ENCODE measurements at regions not wholly inside any gene's neighbourhood (a gene's known extent, or its start where the extent isn't known, plus 50 kb on each side); places are given as distances from the start of the nearest gene placed in this dataset.

DNA sequence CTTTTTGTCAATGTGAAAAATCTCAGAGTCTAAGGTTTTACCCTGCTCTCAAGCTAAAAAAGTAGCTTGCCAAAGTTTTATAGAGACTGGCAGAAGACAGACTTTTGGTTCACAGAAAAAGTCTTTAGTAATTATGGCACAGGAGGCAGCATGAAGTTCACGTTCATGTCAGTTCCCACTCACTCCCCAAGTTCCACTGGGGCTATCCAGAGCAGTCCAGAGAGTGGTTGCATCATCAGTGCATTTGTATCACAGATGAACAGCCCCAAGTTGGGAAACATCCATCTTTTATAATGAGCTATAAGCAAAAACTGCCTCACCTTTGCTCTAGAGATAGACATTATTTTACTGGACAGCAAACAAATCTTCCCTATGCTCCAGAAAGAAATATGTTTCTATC is 454.1 kb upstream of the AGTR1 start:
- FAIRE-seq = no peak
- POLR2A ChIA-PET = no interaction called here
- TF ChIP-seq JUN (IDR thresholded peaks at IDR 0.05) = no peak
- no peak for TF ChIP-seq TFCP2L1 (CRISPR knock-in tag; IDR thresholded peaks at IDR 0.05)
- TF ChIP-seq HDAC2 (IDR thresholded peaks at IDR 0.05) = no peak
- TF ChIP-seq, protein P1, sequence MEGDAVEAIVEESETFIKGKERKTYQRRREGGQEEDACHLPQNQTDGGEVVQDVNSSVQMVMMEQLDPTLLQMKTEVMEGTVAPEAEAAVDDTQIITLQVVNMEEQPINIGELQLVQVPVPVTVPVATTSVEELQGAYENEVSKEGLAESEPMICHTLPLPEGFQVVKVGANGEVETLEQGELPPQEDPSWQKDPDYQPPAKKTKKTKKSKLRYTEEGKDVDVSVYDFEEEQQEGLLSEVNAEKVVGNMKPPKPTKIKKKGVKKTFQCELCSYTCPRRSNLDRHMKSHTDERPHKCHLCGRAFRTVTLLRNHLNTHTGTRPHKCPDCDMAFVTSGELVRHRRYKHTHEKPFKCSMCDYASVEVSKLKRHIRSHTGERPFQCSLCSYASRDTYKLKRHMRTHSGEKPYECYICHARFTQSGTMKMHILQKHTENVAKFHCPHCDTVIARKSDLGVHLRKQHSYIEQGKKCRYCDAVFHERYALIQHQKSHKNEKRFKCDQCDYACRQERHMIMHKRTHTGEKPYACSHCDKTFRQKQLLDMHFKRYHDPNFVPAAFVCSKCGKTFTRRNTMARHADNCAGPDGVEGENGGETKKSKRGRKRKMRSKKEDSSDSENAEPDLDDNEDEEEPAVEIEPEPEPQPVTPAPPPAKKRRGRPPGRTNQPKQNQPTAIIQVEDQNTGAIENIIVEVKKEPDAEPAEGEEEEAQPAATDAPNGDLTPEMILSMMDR (IDR thresholded peaks at IDR 0.05) = no peak
- no peak for TF ChIP-seq FOSB (CRISPR knock-in tag; IDR thresholded peaks at IDR 0.05)
- TF ChIP-seq, protein P2, sequence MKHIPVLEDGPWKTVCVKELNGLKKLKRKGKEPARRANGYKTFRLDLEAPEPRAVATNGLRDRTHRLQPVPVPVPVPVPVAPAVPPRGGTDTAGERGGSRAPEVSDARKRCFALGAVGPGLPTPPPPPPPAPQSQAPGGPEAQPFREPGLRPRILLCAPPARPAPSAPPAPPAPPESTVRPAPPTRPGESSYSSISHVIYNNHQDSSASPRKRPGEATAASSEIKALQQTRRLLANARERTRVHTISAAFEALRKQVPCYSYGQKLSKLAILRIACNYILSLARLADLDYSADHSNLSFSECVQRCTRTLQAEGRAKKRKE (CRISPR knock-in tag; IDR thresholded peaks at IDR 0.05; ENCODE audit: low read depth) = no peak
- no peak for TF ChIP-seq HOXA7 (CRISPR knock-in tag; IDR thresholded peaks at IDR 0.05)
- no peak for TF ChIP-seq ESRRA (IDR thresholded peaks at IDR 0.05; ENCODE audit: borderline replicate concordance, low read length)
- no peak for TF ChIP-seq MYC (IDR thresholded peaks at IDR 0.05; ENCODE audit: borderline replicate concordance, low read length)
- TF ChIP-seq, protein P3, sequence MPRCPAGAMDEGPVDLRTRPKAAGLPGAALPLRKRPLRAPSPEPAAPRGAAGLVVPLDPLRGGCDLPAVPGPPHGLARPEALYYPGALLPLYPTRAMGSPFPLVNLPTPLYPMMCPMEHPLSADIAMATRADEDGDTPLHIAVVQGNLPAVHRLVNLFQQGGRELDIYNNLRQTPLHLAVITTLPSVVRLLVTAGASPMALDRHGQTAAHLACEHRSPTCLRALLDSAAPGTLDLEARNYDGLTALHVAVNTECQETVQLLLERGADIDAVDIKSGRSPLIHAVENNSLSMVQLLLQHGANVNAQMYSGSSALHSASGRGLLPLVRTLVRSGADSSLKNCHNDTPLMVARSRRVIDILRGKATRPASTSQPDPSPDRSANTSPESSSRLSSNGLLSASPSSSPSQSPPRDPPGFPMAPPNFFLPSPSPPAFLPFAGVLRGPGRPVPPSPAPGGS (IDR thresholded peaks at IDR 0.05) = no peak
- TF ChIP-seq EP300 (IDR thresholded peaks at IDR 0.05) = no peak
- TF ChIP-seq RAD21 (conservative IDR thresholded peaks at IDR 0.05 in 1 of 2, IDR thresholded peaks at IDR 0.05 in 1 of 2) = no peak
- TF ChIP-seq SMC3 (IDR thresholded peaks at IDR 0.05) = no peak
- TF ChIP-seq CBX8 (IDR thresholded peaks at IDR 0.05) = no peak
- no peak for TF ChIP-seq CHD2 (IDR thresholded peaks at IDR 0.05; ENCODE audit: low read length, partially characterized antibody)
- TF ChIP-seq, protein P4, sequence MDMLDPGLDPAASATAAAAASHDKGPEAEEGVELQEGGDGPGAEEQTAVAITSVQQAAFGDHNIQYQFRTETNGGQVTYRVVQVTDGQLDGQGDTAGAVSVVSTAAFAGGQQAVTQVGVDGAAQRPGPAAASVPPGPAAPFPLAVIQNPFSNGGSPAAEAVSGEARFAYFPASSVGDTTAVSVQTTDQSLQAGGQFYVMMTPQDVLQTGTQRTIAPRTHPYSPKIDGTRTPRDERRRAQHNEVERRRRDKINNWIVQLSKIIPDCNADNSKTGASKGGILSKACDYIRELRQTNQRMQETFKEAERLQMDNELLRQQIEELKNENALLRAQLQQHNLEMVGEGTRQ (IDR thresholded peaks at IDR 0.05) = no peak
- H3K4me3 ChIP-seq = no peak overlapping the region
- H3K4me1 ChIP-seq = no peaks in the 10 kb centered on the region
- CTCF ChIA-PET = interaction anchor here (1.0 kb wide), 1 partner anchor 54 kb away, joined by 3 read pairs; no protein-coding TSS in a partner anchor
- 0% methylated on average over 1 of the region's 1 CpG for WGBS (ENCODE audit: missing lambda C conversion rate)
- H3K4me2 ChIP-seq = no peak overlapping the region
- ATAC-seq = no peak
- no peak for DNase-seq (ENCODE audit: low read depth in 1 of 2, low spot score in 1 of 2)
- H3K9me3 ChIP-seq = no peaks in the 10 kb centered on the region
- no peak overlapping the region for H3K27ac ChIP-seq

DNA sequence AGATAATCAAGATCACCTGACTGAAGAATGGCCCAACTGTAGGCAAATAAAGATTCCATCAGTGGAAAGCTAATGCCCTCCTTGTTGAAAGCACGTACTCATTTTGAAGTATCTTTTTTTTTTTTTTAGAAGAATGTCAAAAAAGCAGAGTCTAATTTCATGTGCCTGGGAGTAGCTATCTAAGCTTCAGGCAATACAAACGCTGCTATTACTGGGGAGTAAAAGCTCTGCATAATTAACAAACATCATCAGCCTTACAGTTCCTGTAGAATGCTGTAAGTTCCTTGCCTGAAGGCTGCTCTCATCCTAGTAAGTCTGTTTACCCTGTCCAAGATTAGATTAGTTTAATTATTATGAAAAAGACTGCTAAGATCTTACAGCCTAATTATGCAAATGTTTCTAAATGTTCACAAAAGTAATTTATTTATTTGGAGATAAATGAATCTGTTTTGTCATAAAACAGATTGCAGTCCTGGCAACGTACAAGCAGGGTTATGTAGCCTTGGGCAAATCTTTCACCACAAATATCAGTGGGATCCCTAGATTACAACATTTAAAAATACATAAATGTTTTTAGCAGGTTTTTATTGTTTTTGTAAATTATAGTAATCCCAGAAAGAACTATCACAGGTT is 451.3 kb upstream of the AGTR1 start:
- DNase-seq (ENCODE audit: low read depth in 1 of 2, low spot score in 1 of 2) = no peak
- Histone ChIP-seq H3K4me1 (no peaks in the 10 kb centered on the region), H3K9me3 (no peaks in the 10 kb centered on the region), H3K4me2 (no peak overlapping the region), H3K4me3 (no peak overlapping the region), H3K27ac (no peak overlapping the region)
- no peak for TF ChIP-seq NR3C1 (IDR thresholded peaks at IDR 0.05)
- TF ChIP-seq, protein P2 (CRISPR knock-in tag; IDR thresholded peaks at IDR 0.05; ENCODE audit: low read depth) = no peak
- no peak for TF ChIP-seq FOXS1 (CRISPR knock-in tag; IDR thresholded peaks at IDR 0.05)
- no peak for TF ChIP-seq SREBF2 (IDR thresholded peaks at IDR 0.05)
- ChIA-PET POLR2A (no interaction called here), CTCF (interaction anchor here (0.6 kb wide), 1 partner anchor 634 kb away, joined by 3 read pairs; no protein-coding TSS in a partner anchor)
- whole genome bisulfite sequencing (ENCODE audit: missing lambda C conversion rate) = 10% methylated on average over 3 of the region's 3 CpGs
- no peak for FAIRE-seq
- no peak for ATAC-seq
